SH-SY5Y (cell line): ENCODE measurements at regions not wholly inside any gene's neighbourhood (a gene's known extent, or its start where the extent isn't known, plus 50 kb on each side); places are given as distances from the start of the nearest gene placed in this dataset.

Source experiments
- GATA2 ChIP-seq: IDR thresholded peaks from 2 replicates; pipeline ENCODE4 v1.6.1; 2011; ENCODE audit warnings: mild to moderate bottlenecking, low read depth, low read length
- GATA3 ChIP-seq: IDR thresholded peaks from 2 replicates; pipeline ENCODE4 v1.6.1; 2011; ENCODE audit warnings: low read depth, mild to moderate bottlenecking, low read length, moderate library complexity

DNA sequence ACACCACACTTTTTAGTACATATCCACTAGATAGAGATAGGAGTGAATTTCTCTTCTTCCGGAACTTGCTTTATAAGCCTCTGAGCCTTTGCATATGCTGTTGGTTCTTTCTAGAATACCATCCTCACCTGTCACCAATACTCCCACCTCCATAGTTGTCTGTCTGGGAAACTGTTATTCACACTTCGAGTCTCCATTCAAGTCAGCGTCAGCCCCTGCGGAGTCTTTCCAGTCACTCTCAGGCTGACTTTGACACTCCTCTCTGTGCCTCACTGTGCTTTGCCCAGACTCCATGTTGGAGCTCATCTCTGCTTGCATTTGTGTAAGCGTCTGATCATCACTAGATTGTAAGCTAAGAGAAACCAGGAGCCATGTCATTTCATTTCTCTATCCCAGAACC lies 66.5 kb upstream of the NRBF2 start:
- TF ChIP-seq GATA2 (no peak), GATA3 (no peak)
